ENCODE measurements at regions not wholly inside any gene's neighbourhood (a gene's known extent, or its start where the extent isn't known, plus 50 kb on each side); places are given as distances from the start of the nearest gene placed in this dataset.

DNA sequence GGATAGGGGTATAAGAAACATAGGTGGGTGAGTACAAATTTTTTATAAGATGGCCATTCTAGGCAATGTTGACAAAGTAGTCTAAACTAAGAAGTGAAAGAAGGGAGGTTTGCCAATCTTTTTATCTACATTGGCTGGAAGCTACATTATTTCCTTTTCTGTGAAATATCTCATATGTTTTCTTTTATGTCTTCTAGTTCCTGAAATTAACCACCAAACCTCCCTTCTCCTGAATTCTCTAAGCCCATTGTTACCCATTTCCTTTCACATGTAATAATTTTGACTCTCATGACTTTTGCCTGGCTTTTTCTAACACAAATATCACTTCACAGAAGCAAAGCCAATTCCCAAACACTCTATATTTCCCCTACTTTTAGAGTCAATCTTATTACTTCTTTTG lies 496.2 kb upstream of the JAG1 start:
- TF ChIP-seq SIN3A (IDR thresholded peaks at IDR 0.05; ENCODE audit: borderline replicate concordance, low read depth, low read length) (no peak), YY1 (IDR thresholded peaks at IDR 0.05; ENCODE audit: low read depth) (no peak), SMC3 (IDR thresholded peaks at IDR 0.05; ENCODE audit: low read depth, low read length) (no peak), GABPA (IDR thresholded peaks at IDR 0.05; ENCODE audit: low read depth) (no peak), TAF1 (IDR thresholded peaks at IDR 0.05; ENCODE audit: borderline replicate concordance, low read depth, low read length) (no peak), CHD2 (IDR thresholded peaks at IDR 0.05; ENCODE audit: low read length, partially characterized antibody) (no peak), PBX3 (IDR thresholded peaks at IDR 0.05) (no peak), MEF2A (IDR thresholded peaks at IDR 0.05; ENCODE audit: borderline replicate concordance, low read depth) (no peak), POLR2AphosphoS5 (IDR thresholded peaks at IDR 0.05; ENCODE audit: low read depth, low read length) (no peak), FOXM1 (IDR thresholded peaks at IDR 0.05; ENCODE audit: low read depth) (no peak), MXI1 (IDR thresholded peaks at IDR 0.05; ENCODE audit: low read depth, low read length) (no peak), RAD21 (IDR thresholded peaks at IDR 0.05; ENCODE audit: low read length) (no peak), REST (IDR thresholded peaks at IDR 0.05; ENCODE audit: low read depth, low read length) (no peak), ELF1 (IDR thresholded peaks at IDR 0.05) (no peak), JUND (IDR thresholded peaks at IDR 0.05) (no peak), NRF1 (IDR thresholded peaks at IDR 0.05; ENCODE audit: low read depth, low read length) (no peak)
- TF ChIP-seq, protein P1, sequence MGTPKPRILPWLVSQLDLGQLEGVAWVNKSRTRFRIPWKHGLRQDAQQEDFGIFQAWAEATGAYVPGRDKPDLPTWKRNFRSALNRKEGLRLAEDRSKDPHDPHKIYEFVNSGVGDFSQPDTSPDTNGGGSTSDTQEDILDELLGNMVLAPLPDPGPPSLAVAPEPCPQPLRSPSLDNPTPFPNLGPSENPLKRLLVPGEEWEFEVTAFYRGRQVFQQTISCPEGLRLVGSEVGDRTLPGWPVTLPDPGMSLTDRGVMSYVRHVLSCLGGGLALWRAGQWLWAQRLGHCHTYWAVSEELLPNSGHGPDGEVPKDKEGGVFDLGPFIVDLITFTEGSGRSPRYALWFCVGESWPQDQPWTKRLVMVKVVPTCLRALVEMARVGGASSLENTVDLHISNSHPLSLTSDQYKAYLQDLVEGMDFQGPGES (IDR thresholded peaks at IDR 0.05; ENCODE audit: low read depth, low read length) = no peak
- TF ChIP-seq, protein P2, sequence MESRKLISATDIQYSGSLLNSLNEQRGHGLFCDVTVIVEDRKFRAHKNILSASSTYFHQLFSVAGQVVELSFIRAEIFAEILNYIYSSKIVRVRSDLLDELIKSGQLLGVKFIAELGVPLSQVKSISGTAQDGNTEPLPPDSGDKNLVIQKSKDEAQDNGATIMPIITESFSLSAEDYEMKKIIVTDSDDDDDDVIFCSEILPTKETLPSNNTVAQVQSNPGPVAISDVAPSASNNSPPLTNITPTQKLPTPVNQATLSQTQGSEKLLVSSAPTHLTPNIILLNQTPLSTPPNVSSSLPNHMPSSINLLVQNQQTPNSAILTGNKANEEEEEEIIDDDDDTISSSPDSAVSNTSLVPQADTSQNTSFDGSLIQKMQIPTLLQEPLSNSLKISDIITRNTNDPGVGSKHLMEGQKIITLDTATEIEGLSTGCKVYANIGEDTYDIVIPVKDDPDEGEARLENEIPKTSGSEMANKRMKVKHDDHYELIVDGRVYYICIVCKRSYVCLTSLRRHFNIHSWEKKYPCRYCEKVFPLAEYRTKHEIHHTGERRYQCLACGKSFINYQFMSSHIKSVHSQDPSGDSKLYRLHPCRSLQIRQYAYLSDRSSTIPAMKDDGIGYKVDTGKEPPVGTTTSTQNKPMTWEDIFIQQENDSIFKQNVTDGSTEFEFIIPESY (IDR thresholded peaks at IDR 0.05; ENCODE audit: borderline replicate concordance, low read depth) = no peak
- POLR2A ChIA-PET = no interaction called here
- no peak overlapping the region for H3K4me2 ChIP-seq
- no peaks in the 10 kb centered on the region for H3K9me3 ChIP-seq
- no peak overlapping the region for H3K4me3 ChIP-seq (ENCODE audit: low read depth in 2 of 2, low read length in 1 of 2)
- H3K9me2 ChIP-seq = no peaks in the 10 kb centered on the region
- H3F3A ChIP-seq (replicated peaks; ENCODE audit: insufficient read depth) = no peaks in the 10 kb centered on the region
- peak overlapping the region; percentile 12; the same call in 1 of the 2 replicates for H2AFZ ChIP-seq (ENCODE audit: low read depth)
- no peak for DNase-seq
- no peaks in the 10 kb centered on the region for H3K79me2 ChIP-seq (ENCODE audit: insufficient read depth)
- H3K27ac ChIP-seq (ENCODE audit: low read depth in 2 of 2, low read length in 1 of 2) = peak overlapping the region in 1 of 2 experiments; percentile 33; a peak in 2 of 4 replicates
- no peaks in the 10 kb centered on the region for H4K20me1 ChIP-seq (ENCODE audit: insufficient read depth)
- H3K4me1 ChIP-seq (ENCODE audit: control insufficient read depth in 1 of 2, insufficient read depth in 2 of 2, low read depth in 1 of 2, low read length in 1 of 2) = 0 out of 4 replicates have a peak, but pooled peaks cover 0 to 10% of the 10 kb centered on the region in 2 experiments
- H3K27me3 ChIP-seq (ENCODE audit: insufficient read depth) = no peaks in the 10 kb centered on the region
- CTCF ChIA-PET = no interaction called here
- H3K36me3 ChIP-seq (replicated peaks in 1 of 2; ENCODE audit: control insufficient read depth in 1 of 2, insufficient read depth in 2 of 2, low read length in 1 of 2) = no peaks in the 10 kb centered on the region
- H3K9ac ChIP-seq = no peak overlapping the region
